ENCODE measurements at regions not wholly inside any gene's neighbourhood (a gene's known extent, or its start where the extent isn't known, plus 50 kb on each side); places are given as distances from the start of the nearest gene placed in this dataset.
"Not testable (repeated sequence)": the region's sequence is repeated elsewhere in the genome, so short reads cannot be mapped to it uniquely, and the experiment has no call there.

DNA sequence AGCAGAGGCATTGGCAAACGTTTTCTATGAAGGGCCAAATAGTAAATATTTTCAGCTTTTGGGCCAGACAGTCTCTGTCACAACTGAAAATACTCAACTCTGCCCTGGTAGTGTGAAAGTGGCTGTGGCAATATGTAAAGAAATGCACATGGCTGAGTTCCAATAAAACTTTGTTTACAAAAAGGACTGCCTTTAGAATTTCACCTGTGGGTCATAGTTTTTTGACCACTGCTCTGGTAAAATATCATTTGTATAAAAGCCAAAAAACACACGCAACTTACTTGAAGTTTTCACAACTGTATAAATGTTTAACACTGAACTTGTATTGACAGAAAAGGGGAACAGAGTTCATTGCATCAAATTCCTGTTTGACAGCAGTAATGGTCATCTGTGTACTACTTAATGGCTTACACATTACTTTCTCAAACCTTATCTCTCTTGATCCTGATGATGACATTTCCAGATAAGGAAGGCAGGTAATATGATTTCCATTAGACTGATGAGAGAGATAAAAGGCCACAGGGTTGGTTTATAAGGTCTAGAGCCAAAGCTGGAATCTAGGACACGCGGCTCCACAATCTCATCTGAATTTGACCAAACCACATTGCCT is 250.1 kb downstream of the TOX3 start (continued):
- TF ChIP-seq, protein P1, sequence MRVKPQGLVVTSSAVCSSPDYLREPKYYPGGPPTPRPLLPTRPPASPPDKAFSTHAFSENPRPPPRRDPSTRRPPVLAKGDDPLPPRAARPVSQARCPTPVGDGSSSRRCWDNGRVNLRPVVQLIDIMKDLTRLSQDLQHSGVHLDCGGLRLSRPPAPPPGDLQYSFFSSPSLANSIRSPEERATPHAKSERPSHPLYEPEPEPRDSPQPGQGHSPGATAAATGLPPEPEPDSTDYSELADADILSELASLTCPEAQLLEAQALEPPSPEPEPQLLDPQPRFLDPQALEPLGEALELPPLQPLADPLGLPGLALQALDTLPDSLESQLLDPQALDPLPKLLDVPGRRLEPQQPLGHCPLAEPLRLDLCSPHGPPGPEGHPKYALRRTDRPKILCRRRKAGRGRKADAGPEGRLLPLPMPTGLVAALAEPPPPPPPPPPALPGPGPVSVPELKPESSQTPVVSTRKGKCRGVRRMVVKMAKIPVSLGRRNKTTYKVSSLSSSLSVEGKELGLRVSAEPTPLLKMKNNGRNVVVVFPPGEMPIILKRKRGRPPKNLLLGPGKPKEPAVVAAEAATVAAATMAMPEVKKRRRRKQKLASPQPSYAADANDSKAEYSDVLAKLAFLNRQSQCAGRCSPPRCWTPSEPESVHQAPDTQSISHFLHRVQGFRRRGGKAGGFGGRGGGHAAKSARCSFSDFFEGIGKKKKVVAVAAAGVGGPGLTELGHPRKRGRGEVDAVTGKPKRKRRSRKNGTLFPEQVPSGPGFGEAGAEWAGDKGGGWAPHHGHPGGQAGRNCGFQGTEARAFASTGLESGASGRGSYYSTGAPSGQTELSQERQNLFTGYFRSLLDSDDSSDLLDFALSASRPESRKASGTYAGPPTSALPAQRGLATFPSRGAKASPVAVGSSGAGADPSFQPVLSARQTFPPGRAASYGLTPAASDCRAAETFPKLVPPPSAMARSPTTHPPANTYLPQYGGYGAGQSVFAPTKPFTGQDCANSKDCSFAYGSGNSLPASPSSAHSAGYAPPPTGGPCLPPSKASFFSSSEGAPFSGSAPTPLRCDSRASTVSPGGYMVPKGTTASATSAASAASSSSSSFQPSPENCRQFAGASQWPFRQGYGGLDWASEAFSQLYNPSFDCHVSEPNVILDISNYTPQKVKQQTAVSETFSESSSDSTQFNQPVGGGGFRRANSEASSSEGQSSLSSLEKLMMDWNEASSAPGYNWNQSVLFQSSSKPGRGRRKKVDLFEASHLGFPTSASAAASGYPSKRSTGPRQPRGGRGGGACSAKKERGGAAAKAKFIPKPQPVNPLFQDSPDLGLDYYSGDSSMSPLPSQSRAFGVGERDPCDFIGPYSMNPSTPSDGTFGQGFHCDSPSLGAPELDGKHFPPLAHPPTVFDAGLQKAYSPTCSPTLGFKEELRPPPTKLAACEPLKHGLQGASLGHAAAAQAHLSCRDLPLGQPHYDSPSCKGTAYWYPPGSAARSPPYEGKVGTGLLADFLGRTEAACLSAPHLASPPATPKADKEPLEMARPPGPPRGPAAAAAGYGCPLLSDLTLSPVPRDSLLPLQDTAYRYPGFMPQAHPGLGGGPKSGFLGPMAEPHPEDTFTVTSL (CRISPR knock-in tag; IDR thresholded peaks at IDR 0.05; ENCODE audit: borderline replicate concordance), result peak; percentile 72; the same call in 1 of the 2 replicates
- TF ChIP-seq, protein P2, sequence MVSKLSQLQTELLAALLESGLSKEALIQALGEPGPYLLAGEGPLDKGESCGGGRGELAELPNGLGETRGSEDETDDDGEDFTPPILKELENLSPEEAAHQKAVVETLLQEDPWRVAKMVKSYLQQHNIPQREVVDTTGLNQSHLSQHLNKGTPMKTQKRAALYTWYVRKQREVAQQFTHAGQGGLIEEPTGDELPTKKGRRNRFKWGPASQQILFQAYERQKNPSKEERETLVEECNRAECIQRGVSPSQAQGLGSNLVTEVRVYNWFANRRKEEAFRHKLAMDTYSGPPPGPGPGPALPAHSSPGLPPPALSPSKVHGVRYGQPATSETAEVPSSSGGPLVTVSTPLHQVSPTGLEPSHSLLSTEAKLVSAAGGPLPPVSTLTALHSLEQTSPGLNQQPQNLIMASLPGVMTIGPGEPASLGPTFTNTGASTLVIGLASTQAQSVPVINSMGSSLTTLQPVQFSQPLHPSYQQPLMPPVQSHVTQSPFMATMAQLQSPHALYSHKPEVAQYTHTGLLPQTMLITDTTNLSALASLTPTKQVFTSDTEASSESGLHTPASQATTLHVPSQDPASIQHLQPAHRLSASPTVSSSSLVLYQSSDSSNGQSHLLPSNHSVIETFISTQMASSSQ (IDR thresholded peaks at IDR 0.05; ENCODE audit: low read depth), result peak; percentile 48
- TF ChIP-seq, protein P2 (CRISPR knock-in tag; IDR thresholded peaks at IDR 0.05; ENCODE audit: borderline replicate concordance), result not testable (repeated sequence)
- peak; percentile 40; the same call in 1 of the 2 replicates for TF ChIP-seq CEBPG (CRISPR knock-in tag; IDR thresholded peaks at IDR 0.05)
- TF ChIP-seq BCL6 (CRISPR knock-in tag; IDR thresholded peaks at IDR 0.05), result peak; percentile 56; the same call in 1 of the 2 replicates
- TF ChIP-seq CEBPB (IDR thresholded peaks at IDR 0.05; ENCODE audit: borderline replicate concordance, low read depth, low read length), result peak; percentile 20; the same call in 1 of the 2 replicates
- TF ChIP-seq NCOA2 (CRISPR knock-in tag; IDR thresholded peaks at IDR 0.05), result peak; percentile 68; the same call in 1 of the 2 replicates
- TF ChIP-seq FOXO1 (CRISPR knock-in tag; IDR thresholded peaks at IDR 0.05), result peak; percentile 21; the same call in 1 of the 2 replicates
- TF ChIP-seq MIER3 (CRISPR knock-in tag; IDR thresholded peaks at IDR 0.05; ENCODE audit: borderline replicate concordance), result 0 out of 2 replicates have a peak, but pooled peaks have one; percentile 57
- TF ChIP-seq ZNF652 (CRISPR knock-in tag; IDR thresholded peaks at IDR 0.05; ENCODE audit: borderline replicate concordance, low read depth), result 0 out of 2 replicates have a peak, but pooled peaks have one; percentile 16
- peak in 1 of 2 experiments; percentile 45; a peak in 1 of 4 replicates for TF ChIP-seq NR2F1 (CRISPR knock-in tag; IDR thresholded peaks at IDR 0.05)
- peak; percentile 67 for TF ChIP-seq HMG20A (CRISPR knock-in tag; IDR thresholded peaks at IDR 0.05; ENCODE audit: borderline replicate concordance)
- peak; percentile 28; the same call in 1 of the 2 replicates for TF ChIP-seq ZNF878 (CRISPR knock-in tag; IDR thresholded peaks at IDR 0.05)
- not testable (repeated sequence) for TF ChIP-seq FOXP1 (IDR thresholded peaks at IDR 0.05)
- peak; percentile 44 for TF ChIP-seq FOXP1 (CRISPR knock-in tag; IDR thresholded peaks at IDR 0.05)
